K562 (cell line): ENCODE measurements at regions not wholly inside any gene's neighbourhood (a gene's known extent, or its start where the extent isn't known, plus 50 kb on each side); places are given as distances from the start of the nearest gene placed in this dataset.

Source experiments
- CC2D1A ChIP-seq: fragments of 450-650 bp; IDR thresholded peaks from 2 replicates; pipeline ENCODE4 v1.6.1; 2017; ENCODE audit warnings: mild to moderate bottlenecking
- ELF1 ChIP-seq: fragments of 200-800 bp; sonication (Bioruptor generic); IDR thresholded peaks from 2 replicates; pipeline ENCODE4 v1.6.1; 2016; ENCODE audit warnings: missing genetic modification characterization, missing compliant biosample characterization
- GABPA ChIP-seq: fragments of 200-800 bp; sonication (Bioruptor generic); conservative IDR thresholded peaks from 2 replicates; pipeline ENCODE4 v1.6.1; 2016; ENCODE audit warnings: low read depth, missing genetic modification characterization, missing compliant biosample characterization
- HMG20B ChIP-seq: fragments of 250-450 bp; sonication (Bioruptor Pico); IDR thresholded peaks from 2 replicates; pipeline ENCODE4 v1.5.0; 2021; ENCODE audit warnings: mild to moderate bottlenecking
- MYNN ChIP-seq, 2 experiments: sonication (generic); formaldehyde crosslinking in 1 of 2; IDR thresholded peaks; 2 replicates each; pipeline versions ENCODE4 v1.5.0 to v1.6.1; 2016 to 2020; ENCODE audit warnings: antibody characterized with exemption in 1 of 2, missing genetic modification reagents in 1 of 2
- PHF21A ChIP-seq: fragments of 450-650 bp; IDR thresholded peaks from 2 replicates; pipeline ENCODE4 v1.6.1; 2017; ENCODE audit warnings: low read depth, borderline replicate concordance
- RFX1 ChIP-seq: fragments of 450-650 bp; IDR thresholded peaks from 2 replicates; pipeline ENCODE4 v1.6.1; 2016; ENCODE audit warnings: mild to moderate bottlenecking, moderate library complexity
- SMARCA5 ChIP-seq: fragments of 450-650 bp; IDR thresholded peaks from 2 replicates; pipeline ENCODE4 v1.6.1; 2016
- TF ChIP-seq, protein P1 (sequence below), 2 experiments: fragments of 450-650 bp in 1 of 2; sonication (generic) in 1 of 2; formaldehyde crosslinking in 1 of 2; IDR thresholded peaks; 2 replicates each; pipeline versions ENCODE4 v1.7.1 to v1.9.0; 2016 to 2022; ENCODE audit warnings: inconsistent platforms in 1 of 2, mild to moderate bottlenecking in 1 of 2, missing genetic modification reagents in 1 of 2
- TF ChIP-seq, protein P2 (sequence below): fragments of 450-650 bp; IDR thresholded peaks from 2 replicates; pipeline ENCODE4 v1.6.1; 2016
- TF ChIP-seq, protein P3 (sequence below): fragments of 450-650 bp; conservative IDR thresholded peaks from 2 replicates; pipeline ENCODE4 v1.6.1; 2016; ENCODE audit warnings: missing genetic modification characterization, low read depth, mild to moderate bottlenecking, control low read depth, missing compliant biosample characterization

DNA sequence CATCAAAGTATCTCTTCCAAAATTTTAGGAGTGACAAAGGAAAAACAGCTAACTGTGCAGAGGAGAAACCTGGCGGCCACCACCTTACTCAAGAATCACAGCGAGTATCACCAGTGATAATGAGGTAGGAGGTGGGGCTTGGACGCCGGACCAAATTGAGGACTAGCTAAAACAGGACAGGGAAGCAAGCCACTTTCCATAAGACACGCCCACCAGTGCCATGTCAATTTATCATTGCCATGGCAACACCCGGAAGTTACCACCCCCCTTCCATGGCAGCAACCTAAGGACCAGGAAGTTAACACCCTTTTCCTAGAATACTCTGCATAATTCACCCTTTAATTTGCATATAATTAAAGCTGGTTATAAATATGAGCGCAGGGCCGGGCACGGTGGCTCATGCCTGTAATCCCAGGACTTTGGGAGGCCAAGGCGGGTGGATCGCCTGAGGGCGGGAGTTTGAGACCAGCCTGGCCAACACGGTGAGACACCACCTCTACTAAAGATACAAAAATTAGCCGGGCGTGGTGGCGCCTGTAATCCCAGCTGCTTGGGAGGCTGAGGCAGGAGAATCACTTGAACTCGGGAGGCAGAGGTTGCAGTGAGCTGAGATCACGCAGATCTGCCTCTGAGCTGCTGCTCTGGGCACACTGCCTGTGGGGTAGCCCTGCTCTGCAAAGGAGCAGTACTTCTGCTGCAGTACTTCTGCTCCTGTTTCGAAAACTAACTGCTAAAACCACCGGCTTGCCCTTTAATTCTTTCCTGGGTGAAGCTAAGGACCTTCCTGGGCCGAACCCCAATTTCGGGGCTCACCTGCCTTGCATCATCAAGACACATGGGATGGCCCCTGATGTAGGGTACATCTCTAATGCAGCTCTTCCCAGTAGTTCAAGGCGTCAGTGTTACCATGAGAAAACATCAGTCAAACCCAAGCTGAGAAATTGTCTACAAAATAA lies 116.7 kb downstream of the HMX1 start (continued):
- TF ChIP-seq, protein P1, sequence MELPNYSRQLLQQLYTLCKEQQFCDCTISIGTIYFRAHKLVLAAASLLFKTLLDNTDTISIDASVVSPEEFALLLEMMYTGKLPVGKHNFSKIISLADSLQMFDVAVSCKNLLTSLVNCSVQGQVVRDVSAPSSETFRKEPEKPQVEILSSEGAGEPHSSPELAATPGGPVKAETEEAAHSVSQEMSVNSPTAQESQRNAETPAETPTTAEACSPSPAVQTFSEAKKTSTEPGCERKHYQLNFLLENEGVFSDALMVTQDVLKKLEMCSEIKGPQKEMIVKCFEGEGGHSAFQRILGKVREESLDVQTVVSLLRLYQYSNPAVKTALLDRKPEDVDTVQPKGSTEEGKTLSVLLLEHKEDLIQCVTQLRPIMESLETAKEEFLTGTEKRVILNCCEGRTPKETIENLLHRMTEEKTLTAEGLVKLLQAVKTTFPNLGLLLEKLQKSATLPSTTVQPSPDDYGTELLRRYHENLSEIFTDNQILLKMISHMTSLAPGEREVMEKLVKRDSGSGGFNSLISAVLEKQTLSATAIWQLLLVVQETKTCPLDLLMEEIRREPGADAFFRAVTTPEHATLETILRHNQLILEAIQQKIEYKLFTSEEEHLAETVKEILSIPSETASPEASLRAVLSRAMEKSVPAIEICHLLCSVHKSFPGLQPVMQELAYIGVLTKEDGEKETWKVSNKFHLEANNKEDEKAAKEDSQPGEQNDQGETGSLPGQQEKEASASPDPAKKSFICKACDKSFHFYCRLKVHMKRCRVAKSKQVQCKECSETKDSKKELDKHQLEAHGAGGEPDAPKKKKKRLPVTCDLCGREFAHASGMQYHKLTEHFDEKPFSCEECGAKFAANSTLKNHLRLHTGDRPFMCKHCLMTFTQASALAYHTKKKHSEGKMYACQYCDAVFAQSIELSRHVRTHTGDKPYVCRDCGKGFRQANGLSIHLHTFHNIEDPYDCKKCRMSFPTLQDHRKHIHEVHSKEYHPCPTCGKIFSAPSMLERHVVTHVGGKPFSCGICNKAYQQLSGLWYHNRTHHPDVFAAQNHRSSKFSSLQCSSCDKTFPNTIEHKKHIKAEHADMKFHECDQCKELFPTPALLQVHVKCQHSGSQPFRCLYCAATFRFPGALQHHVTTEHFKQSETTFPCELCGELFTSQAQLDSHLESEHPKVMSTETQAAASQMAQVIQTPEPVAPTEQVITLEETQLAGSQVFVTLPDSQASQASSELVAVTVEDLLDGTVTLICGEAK (IDR thresholded peaks at IDR 0.05): peak; percentile 49; the same call in 1 of the 2 replicates
- TF ChIP-seq, protein P1 (CRISPR knock-in tag; IDR thresholded peaks at IDR 0.05): no peak
- TF ChIP-seq GABPA: peak; percentile 58
- TF ChIP-seq CC2D1A: 0 out of 2 replicates have a peak, but pooled peaks have one; percentile 15
- no peak for TF ChIP-seq HMG20B (CRISPR knock-in tag)
- TF ChIP-seq MYNN (IDR thresholded peaks at IDR 0.05): no peak
- TF ChIP-seq MYNN (CRISPR knock-in tag; IDR thresholded peaks at IDR 0.05): no peak
- TF ChIP-seq, protein P2, sequence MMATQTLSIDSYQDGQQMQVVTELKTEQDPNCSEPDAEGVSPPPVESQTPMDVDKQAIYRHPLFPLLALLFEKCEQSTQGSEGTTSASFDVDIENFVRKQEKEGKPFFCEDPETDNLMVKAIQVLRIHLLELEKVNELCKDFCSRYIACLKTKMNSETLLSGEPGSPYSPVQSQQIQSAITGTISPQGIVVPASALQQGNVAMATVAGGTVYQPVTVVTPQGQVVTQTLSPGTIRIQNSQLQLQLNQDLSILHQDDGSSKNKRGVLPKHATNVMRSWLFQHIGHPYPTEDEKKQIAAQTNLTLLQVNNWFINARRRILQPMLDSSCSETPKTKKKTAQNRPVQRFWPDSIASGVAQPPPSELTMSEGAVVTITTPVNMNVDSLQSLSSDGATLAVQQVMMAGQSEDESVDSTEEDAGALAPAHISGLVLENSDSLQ: peak; percentile 91
- TF ChIP-seq, protein P3, sequence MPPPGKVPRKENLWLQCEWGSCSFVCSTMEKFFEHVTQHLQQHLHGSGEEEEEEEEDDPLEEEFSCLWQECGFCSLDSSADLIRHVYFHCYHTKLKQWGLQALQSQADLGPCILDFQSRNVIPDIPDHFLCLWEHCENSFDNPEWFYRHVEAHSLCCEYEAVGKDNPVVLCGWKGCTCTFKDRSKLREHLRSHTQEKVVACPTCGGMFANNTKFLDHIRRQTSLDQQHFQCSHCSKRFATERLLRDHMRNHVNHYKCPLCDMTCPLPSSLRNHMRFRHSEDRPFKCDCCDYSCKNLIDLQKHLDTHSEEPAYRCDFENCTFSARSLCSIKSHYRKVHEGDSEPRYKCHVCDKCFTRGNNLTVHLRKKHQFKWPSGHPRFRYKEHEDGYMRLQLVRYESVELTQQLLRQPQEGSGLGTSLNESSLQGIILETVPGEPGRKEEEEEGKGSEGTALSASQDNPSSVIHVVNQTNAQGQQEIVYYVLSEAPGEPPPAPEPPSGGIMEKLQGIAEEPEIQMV (tag): peak; percentile 87
- TF ChIP-seq ELF1: peak; percentile 39; the same call in 1 of the 2 replicates
- TF ChIP-seq SMARCA5: no peak
- peak; percentile 86 for TF ChIP-seq RFX1
- TF ChIP-seq PHF21A: no peak
- TF ChIP-seq, all 486 proteins: peak for 9
